Osteocyte (in vitro differentiated cells): ENCODE measurements at regions not wholly inside any gene's neighbourhood (a gene's known extent, or its start where the extent isn't known, plus 50 kb on each side); places are given as distances from the start of the nearest gene placed in this dataset.

ENCODE experiments used
- DNase-seq: peaks from one replicate; pipeline ENCODE4 v3.0.0; 2021; ENCODE audit warnings: mixed read lengths; ENCODE audit not compliant: unreplicated experiment; ENCODE audit errors: extremely low spot score
- H3K27ac Mint-ChIP-seq: one replicate; pipeline ENCODE4 v1.8.0; 2021; ENCODE audit warnings: mild to moderate bottlenecking, mixed read lengths; ENCODE audit not compliant: unreplicated experiment
- H3K27me3 Mint-ChIP-seq: one replicate; pipeline ENCODE4 v1.8.0; 2021; ENCODE audit warnings: mixed read lengths; ENCODE audit not compliant: unreplicated experiment
- H3K36me3 Mint-ChIP-seq: one replicate; pipeline ENCODE4 v1.8.0; 2021; ENCODE audit warnings: mixed read lengths; ENCODE audit not compliant: unreplicated experiment
- H3K4me1 Mint-ChIP-seq: one replicate; pipeline ENCODE4 v1.8.0; 2021; ENCODE audit warnings: mixed read lengths; ENCODE audit not compliant: unreplicated experiment
- H3K4me3 Mint-ChIP-seq: one replicate; pipeline ENCODE4 v1.8.0; 2021; ENCODE audit warnings: mild to moderate bottlenecking, moderate library complexity, mixed read lengths; ENCODE audit not compliant: unreplicated experiment
- H3K9me3 Mint-ChIP-seq: one replicate; pipeline ENCODE4 v1.8.0; 2021; ENCODE audit warnings: mixed read lengths; ENCODE audit not compliant: unreplicated experiment
- CTCF ChIP-seq: fragments of 200-600 bp; sonication (generic); IDR thresholded peaks from 2 replicates; pipeline ENCODE4 v1.5.0; 2021; ENCODE audit warnings: antibody characterized with exemption, mild to moderate bottlenecking, moderate library complexity

- H3K4me1 Mint-ChIP-seq: no peaks in the 10 kb centered on the region
Measured at GRCh38 chr1:36706416-36706815, 223.7 kb upstream of the CSF3R start.

GRCh38 chr1:36705629-36706028 is 222.9 kb upstream of the CSF3R start:
- peaks cover 3% of the 10 kb centered on the region for H3K27me3 Mint-ChIP-seq
- no peak for TF ChIP-seq CTCF
- DNase-seq: no peak
- no peaks in the 10 kb centered on the region for H3K4me1 Mint-ChIP-seq
- H3K4me3 Mint-ChIP-seq: no peak overlapping the region
- H3K36me3 Mint-ChIP-seq: no peaks in the 10 kb centered on the region
- no peak overlapping the region for H3K27ac Mint-ChIP-seq
- no peaks in the 10 kb centered on the region for H3K9me3 Mint-ChIP-seq

More at GRCh38 chr1:36706416-36706815, 223.7 kb upstream of the CSF3R start:
- Mint-ChIP-seq H3K4me3 (no peak overlapping the region), H3K36me3 (no peaks in the 10 kb centered on the region), H3K27ac (no peak overlapping the region), H3K9me3 (no peaks in the 10 kb centered on the region), H3K27me3 (peaks cover 9% of the 10 kb centered on the region)
- TF ChIP-seq CTCF: no peak
- no peak for DNase-seq

GRCh38 chr1:36703526-36704208 is 221.0 kb upstream of the CSF3R start:
- H3K4me3 Mint-ChIP-seq: no peak overlapping the region
- no peak overlapping the region for H3K27ac Mint-ChIP-seq
- TF ChIP-seq CTCF: peak; percentile 70
- DNase-seq: no peak
- H3K4me1 Mint-ChIP-seq: no peaks in the 10 kb centered on the region
- H3K9me3 Mint-ChIP-seq: no peaks in the 10 kb centered on the region
- no peaks in the 10 kb centered on the region for H3K36me3 Mint-ChIP-seq
- peaks cover 3% of the 10 kb centered on the region for H3K27me3 Mint-ChIP-seq

GRCh38 chr1:36702963-36703362 is 220.2 kb upstream of the CSF3R start:
- H3K4me1 Mint-ChIP-seq: no peaks in the 10 kb centered on the region
- H3K36me3 Mint-ChIP-seq: no peaks in the 10 kb centered on the region
- peaks cover 3% of the 10 kb centered on the region for H3K27me3 Mint-ChIP-seq
- no peak for DNase-seq
- no peak overlapping the region for H3K4me3 Mint-ChIP-seq
- TF ChIP-seq CTCF: no peak
- no peak overlapping the region for H3K27ac Mint-ChIP-seq
- H3K9me3 Mint-ChIP-seq: no peaks in the 10 kb centered on the region

- Mint-ChIP-seq H3K27ac (no peak overlapping the region), H3K27me3 (peaks cover 3% of the 10 kb centered on the region), H3K4me1 (no peaks in the 10 kb centered on the region), H3K9me3 (no peaks in the 10 kb centered on the region), H3K4me3 (no peak overlapping the region), H3K36me3 (no peaks in the 10 kb centered on the region)
- peak; percentile 34 for DNase-seq
- TF ChIP-seq CTCF: no peak
Measured at GRCh38 chr1:36699113-36699911, 216.6 kb upstream of the CSF3R start.
